ENCODE measurements at regions not wholly inside any gene's neighbourhood (a gene's known extent, or its start where the extent isn't known, plus 50 kb on each side); places are given as distances from the start of the nearest gene placed in this dataset.

DNA sequence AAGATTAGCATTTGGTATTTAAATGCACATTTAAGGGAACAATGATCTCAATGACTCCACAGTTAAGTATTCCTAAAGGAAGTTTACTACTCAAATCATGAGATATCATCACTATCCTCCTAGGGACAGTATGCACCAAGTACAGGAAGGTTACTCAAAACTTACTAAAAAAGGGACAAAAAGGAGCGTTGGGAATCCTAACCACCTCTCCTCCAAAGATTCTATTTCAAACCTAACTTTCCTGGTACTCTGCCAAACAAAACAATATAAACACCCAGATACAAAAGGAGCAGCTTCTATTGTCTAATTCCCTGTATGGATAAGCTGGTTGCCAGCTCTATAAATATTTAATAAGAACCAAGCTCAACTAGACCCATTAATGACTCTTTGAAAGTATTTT, 377.7 kb downstream of the NUAK1 start:
- DNase-seq: no peak

DNA sequence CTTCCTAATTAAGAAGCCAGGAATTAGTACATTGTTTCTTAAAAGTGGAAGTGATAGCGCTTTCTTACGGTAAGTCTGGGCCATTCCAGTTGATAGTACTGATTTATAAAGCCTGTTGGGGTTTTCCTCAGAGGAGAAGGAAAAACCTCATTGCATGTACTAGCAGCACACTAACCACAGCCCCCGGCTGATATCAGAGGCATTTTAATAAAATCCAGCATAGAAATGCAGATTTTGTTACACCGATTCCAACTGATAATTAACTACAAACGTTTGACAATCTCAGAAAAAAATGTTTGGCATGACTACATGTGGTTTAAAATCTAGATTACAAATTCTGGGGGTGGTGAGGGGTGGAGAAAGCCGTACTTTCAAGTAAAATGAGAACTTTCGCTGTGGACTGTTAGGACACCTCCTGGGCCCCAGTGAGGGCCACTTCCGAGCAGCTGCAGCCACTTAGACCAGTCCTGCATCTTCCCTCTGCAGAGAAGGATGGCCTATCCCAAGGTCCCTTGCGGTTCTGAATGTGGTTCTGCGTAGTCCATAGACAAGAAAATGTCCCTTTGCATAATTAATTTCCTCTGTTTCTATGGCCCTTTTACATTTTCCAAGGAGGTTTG, 374.4 kb downstream of the NUAK1 start:
- DNase-seq: no peak

DNA sequence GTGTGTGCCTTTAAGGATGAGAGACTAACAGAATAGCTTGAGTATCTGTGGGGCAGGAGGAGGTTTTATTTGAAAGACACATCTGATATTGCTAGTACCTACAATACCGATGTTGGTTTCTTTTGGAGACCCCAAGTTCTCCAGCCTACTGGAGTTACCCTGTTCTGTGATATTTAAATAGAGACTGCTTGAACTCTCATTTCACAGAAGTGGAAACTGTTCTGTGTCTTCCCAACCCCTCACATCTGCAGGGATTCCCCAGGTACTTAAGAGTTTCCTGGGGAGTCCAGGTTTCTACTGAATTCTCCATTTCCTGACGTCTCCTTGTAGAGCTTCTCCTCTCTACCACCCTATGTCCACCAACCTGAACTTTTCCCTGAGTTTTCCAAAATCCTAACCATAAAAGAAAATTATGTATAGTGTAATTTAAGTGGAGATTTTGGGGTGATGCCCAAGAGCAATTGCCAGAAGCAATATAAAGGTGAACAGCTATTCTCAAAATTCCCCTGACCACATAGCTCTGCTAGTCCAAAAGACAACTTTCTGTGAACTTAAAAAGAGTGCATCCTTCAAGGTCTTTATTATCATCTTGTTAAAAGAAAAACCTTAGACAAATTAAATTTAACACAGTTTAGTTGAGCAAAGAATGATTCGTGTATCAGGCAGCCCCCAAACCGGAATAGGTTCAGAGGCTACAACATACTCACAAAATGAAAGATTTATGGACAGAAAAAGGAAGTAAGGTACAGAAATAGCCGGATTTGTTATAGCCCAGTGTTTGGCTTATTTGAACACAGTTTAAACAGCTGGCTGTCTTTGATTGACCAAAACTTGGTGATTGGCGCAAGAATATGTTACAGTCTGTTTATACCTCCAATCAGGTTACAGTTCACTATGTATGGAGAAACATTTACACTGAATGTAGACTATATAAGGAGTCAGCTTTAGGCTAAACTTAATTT, 373.4 kb downstream of the NUAK1 start:
- no peak for DNase-seq

DNA sequence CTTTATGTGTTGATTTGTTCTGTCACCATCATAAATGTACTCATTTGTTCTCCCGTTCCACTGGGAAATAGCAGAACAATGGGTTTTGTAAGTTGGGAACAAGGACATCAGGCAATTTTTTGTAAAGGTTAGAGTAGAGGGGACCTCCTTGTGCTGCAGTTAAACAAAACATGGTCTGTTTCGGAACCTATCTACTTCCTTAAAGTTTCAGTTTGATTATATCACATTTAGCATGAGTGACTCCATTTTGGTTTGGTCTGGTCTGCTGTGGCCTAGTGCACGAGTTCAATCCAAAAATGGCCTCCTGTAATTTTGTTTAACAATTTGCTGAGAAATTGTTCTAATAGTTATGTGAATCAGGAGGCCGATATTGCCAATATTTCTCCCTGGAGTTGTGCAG, 372.7 kb downstream of the NUAK1 start:
- DNase-seq: no peak

DNA sequence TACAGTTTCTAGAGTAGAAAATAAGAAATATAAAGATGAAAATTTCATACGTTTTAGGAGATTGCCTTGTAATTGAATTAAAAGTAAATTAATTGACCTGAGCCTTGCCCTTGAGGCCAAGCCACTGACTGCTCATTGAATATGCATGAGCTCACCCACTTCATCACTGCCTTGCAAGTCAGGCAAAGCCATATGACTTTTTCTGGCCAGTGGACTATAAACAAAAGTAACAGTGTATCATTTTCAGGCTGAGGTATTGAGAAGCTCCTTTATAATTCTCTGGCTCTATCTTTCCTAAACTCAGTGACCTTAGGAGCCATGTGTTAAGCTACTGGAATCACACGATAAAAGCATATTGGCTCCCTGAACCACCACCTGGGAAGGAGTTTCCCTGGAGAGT, 369.3 kb downstream of the NUAK1 start:
- no peak for DNase-seq

DNA sequence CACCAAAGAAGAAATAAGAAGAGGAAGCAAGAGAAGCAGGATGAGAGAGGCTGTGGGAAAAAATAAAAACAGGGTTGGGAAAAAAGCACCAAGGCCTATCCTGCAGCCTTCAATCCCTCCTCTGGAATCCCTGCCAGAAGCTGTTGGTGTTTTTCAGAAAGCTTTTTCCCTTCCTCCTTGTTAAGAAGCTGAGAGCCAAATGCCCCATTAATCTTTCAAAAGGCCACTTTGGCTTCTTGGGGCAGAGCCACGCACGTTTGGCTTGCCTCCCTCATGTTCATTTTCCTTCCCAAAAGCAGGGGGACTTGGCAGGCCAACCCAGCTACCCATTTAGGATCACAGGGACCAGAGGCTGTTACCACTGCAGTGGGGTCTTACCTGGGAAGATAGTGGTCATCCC, 365.3 kb downstream of the NUAK1 start:
- no peak for DNase-seq

DNA sequence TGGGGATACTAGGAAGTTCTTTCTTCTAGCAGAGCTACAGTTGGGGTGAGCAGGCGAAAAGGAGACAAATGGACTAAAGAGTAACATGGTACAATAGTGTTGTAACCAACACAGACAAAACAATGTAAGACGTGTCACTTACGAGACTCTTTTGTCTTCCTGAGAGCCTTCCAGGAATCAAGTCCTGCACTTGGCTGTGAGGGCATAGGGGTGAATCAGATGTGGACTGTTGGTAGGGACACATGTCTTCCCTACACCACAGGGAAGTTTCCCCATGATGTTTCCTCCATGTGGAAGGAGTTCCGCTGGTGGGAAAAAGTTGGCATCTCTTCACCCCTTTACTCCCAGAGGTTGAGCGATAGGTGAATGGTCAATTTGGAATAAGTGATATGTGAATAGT, 364.7 kb downstream of the NUAK1 start:
- DNase-seq: no peak

DNA sequence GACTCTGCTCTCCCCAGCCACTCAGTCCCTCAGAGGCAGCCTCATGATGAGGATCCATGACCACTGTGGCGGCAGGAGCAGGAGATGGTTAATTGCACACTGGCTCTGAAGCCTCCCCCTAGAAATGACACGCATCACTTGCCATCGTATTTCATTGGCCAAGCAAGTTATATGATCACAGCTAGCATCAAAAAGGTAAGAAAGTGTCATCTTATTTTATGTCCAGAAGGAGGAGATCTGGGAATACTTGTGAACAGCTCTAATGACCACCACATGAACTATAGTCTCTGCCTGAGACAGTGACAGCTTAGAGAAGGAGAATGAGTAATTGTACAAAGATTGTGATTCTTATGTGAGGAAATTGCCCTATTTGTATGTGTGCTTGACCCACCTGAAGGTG, 363.4 kb downstream of the NUAK1 start:
- no peak for DNase-seq

DNA sequence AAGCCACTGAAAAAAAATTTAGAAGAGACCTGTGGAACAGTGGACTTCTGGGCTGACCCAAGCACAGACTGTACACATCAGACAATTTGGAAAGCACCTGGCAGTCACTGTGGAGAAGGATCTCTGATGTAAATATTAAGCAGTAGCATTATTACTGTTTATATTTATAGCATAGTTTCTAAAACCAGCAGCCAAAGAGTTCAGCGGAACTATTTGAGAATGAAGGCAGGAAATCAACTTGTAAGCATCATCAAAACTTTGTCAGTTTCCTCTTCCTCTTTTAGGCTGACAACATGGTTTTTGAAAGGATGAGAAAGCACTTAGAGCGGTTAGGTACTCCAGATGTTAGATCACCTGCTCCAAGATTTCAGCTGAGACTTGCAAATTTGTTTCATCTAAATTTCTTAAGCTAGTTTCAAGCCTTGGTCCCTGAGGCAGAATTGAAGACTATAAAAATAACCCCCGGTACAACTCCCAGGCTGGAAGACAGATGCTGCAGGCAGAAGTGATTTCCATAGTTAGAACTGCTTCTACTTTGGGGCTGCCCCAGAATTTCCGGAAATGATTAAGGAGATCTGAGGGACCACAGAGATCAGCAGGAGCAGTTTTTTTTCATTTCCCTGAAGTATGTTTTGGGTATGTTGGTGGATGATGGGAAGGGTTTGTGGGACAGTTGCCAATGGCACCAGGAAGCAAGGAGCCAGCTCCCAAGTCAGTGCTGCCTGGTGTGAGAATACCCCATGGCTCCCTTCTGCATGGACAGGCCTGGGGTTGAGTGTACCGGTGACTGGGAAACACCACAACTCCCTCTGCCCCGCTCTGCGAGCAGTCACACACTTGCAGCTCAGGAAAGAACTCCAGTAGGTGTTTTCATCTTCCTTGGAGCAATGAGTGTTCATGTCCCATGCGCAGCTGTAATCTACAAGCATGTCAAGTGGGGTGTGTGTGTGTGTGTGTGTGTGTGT, 354.5 kb downstream of the NUAK1 start:
- DNase-seq: no peak

DNA sequence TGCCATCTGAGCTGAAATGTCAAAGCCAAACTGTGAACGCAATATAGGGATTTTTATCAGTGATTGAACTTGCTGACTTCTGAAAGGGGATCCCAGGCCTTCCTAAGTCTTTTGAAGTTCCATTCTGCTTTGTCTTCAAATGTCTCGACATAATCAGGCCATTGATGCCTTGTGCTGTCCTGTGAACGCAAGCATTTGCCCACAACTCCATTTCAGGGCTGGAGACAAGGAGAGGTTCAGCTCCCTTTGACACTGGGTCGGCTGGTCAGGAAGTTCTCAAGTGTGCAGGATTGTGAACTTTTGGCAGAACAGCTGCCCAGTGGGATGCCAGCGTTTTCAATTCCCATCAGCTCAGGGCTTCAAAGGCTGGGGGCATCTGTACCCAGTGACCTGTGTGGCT, 345.3 kb downstream of the NUAK1 start:
- no peak for DNase-seq

DNA sequence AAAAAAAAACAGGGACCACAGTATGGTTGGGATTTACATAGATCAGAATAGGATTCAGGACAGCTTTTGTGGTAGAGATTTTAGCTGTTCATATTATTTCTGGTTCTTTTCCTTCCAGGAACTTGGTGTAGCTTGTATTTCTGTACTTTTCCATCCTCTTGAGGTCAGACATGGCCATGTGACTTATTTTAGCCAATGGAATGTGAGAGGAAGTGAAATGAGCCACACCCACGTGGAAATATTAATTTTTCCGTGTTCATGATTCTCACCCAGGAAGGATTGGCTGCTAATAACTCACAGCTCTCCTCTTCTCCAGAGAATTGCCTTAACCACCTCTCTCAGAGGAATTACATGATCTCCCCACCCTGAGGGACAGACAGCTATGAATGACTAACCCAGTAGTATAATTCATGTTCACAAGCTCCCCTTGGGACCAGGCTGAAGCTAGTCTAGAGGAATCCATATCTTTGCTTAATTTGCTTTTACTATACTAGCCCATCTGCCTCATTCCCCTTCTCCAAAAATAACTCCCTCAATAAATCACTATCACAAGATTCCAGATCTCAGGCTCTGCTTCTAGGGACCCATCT, 340.4 kb downstream of the NUAK1 start:
- no peak for DNase-seq

DNA sequence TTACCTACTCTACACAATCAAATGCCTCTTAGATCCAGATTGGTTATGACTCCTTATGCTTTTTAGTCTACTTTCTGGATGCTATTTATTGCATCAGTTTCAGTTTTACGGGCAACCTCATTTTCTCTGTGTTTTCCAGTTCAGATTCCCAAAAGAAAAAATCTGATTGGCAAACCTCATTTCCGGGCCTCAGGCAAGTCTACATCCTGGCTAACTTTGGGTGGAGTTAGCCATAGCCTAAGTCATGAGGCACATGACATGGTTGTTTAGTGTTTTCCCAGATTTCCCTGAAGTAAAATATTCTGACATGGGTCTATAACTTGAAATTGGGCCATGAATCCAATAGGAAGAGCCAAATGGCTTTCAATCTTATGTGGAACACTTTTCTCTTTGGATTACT, 339.7 kb downstream of the NUAK1 start:
- DNase-seq: no peak

DNA sequence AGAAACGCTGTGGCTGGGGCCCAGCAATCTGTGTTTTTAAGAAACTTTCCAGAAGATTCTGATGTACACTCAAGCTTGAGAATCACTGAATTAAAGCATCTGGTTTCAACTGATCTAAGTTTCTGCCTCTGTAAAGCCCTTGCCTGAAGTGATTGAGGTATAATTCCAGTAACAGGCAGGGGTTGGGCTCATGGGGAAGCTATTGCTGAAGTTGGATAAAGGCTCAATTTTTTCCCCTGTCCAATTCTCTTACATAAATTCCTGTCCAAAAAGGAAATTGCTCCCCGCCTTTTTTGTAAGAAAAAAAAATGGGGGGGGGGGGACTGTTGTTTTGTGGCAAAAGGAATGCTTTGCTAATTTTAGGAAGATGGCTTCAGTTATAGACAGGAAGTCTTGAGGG, 337.4 kb downstream of the NUAK1 start:
- DNase-seq: no peak

DNA sequence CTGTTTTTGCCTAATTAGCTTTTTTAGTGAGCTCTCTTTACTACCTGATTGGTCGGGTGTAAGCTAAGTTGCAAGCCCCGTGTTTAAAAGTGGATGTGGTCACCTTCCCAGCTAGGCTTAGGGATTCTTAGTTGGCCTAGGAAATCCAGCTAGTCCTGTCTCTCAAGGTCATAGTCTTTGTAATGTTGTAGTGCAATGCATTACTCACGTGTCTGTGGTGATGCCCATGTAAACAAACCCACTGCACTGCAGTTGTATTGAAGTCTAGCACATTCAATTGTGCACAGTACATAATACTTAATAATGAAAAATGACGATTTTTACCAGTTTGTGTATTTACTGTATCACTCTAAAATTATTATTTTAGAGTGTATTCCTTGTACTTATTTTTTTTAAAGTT, 335.5 kb downstream of the NUAK1 start:
- DNase-seq: no peak

DNA sequence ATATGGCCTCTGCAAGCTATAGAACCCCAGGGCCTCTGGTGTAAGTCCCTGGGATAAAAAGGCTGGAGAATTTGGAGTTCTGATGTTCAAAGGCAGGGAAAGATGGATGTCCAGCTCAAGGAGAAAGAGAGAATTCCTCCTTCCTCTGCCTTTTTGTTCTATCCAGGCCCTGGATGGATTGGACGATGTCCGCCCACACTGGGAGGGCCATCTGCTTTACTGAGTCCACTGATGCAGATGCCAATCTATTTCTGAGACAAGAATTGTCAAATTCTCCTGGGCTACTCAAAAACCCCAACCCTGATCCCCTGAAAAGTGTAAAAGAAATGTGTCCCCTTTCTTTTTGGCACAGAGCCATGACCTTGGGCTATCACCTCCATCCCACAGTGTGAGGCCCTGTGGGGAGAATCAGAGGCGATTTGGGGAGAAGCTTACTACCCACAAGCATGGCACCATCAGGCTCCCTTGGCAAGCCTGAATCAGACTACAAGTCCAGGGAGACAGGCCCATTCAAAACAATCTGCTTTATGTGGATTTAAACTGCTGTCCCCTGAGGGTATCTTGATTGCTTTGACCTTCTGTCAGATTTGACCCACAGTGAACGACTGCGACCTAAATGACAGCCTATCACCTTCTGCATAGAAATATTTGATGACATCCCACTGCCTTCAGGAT, 334.0 kb downstream of the NUAK1 start:
- DNase-seq: no peak

DNA sequence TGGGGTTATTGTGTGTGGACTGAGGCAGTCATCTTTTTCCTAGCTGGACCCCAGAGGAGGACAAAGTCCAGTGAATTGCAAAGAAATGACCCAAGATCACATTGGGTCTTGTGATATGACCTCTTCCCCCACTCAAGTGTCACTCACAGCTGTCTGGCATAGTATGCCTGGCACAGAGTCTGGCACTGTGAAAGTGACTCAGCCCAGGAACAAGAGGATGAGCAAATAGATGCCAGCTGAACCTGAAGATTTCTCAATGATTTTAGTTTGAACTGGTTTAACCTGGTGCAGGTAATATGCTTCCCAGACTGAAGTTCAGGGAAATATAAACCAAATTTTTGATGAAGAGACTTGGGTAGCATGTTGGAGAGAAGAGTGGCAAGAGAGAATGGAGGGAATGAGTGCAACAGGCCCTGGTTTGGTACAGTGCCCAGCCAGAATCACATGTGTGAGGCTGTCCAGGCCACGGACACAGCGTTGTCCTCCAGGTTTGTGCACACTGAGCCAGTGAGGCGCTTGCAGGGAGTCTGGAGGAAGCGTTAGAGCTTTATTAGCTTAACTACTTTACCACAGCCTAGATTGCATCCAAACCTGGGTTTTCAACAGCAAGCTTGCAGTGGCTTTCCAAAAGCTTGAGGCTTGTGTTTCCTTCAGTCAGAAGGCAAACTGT, 332.9 kb downstream of the NUAK1 start:
- DNase-seq: no peak

DNA sequence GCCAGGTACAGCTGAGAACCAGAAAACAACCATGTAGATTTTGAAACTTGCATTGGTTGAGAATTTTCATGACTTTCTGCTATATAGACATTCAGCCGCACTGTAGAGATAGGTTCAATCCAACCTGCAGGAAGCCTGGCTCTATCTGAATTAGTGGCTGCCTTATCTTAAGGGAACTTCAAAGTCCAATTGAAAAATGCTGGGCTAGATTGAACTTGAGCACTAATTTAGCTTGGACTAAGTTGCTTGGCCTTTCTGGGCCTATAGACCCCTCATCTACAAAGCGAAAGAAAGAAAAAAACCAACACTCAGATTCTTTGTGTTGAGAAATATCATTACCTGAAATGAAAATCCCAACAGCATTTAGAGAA, 332.4 kb downstream of the NUAK1 start:
- DNase-seq: no peak

DNA sequence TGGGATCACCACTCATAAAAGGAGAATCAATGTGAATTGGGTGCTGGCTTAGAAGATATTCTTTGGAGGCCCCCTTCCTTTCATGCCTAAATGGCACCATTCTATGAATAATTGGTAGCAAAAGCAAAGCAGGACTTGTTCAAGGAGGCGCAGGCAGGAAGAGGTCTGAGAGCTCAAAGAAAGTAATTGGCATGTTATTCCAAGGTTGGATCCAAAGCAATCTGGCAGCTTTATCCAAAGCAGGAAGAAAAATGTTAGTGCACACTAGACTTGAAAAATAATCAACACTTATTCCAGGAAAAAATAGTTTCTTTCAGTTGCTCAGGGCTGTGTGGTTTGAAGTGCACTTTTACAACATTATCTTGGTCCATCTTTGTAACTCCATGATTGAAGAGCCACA, 326.4 kb downstream of the NUAK1 start:
- no peak for DNase-seq

DNA sequence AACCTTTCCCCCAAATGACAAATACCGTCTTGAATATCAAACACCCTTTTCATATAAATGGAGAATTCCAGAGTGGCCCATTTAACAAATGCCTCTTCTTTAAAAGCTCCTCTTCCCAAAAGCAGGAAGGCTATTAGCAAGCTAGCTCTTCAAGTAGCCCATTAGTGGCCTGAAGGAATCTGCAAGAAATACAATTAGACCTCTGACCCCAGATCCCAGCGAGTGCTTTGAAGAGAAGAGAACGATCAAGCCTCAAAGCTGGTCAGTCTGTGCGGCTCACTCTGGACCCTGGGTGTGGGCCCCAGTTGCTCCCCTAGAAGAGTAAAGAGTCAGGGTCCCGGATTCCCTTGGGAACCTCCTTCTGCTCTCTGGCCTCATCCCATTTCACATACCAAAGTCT, 325.6 kb downstream of the NUAK1 start:
- DNase-seq: no peak

DNA sequence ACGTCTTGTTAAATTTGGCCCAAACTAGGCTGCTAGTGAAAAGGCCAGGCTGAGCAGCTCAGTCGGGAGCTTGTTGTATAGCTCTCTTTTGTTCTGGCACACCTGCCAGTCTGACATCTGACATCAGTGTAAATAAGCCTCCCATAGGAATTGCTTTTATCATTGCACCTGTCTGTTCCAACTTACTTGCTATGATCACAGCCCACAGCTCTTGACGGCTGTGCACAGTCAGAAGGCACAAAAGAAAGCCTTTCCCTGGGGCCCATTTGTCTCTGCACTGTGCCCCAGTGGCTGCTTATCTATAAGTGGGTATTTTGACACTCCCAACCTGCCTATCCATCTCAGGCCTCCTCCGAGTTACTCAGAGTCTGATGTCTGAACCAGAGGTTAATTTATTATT, 324.5 kb downstream of the NUAK1 start:
- no peak for DNase-seq

DNA sequence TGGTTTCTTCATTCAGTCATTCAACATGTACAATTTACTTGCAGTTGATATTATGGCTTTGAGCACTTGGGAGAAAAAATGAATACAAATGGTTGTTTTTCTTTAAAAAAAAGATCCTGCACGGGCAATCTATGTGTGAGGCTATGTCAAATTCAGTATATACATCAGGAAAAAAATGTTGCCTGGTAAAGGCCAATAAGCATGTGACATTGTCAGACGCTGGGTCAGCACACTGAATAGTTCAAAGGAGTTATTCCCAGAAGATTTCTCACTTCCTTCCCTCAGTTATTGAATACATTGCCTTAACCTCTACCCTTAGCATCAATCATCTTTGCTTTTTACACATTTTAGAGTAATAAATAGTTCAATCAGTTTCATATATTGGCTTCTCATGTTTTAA, 319.2 kb downstream of the NUAK1 start:
- no peak for DNase-seq

Measured in CD4-positive, alpha-beta T cell treated with Interleukin-10 for 1 hour (primary cell).